ENCODE measurements at regions not wholly inside any gene's neighbourhood (a gene's known extent, or its start where the extent isn't known, plus 50 kb on each side); places are given as distances from the start of the nearest gene placed in this dataset.
A peak's percentile ranks its signal among the peaks of the same experiment; 100 is the strongest.

GRCh38 chr12:67526129-67526528 is 122.4 kb upstream of the DYRK2 start:
- Histone ChIP-seq H3K23ac (ENCODE audit: low read length) (no peak overlapping the region), H3K18ac (ENCODE audit: low read length) (no peak overlapping the region), H3K4ac (ENCODE audit: low read depth, low read length) (no peak overlapping the region), H2AFZ (ENCODE audit: insufficient read depth, low read length, poor library complexity) (no peak overlapping the region), H3K14ac (ENCODE audit: low read length) (no peak overlapping the region), H2AK5ac (ENCODE audit: low read length) (no peak overlapping the region), H3K27ac (ENCODE audit: low read depth, low read length) (no peak overlapping the region), H3K79me2 (ENCODE audit: control insufficient read depth, insufficient read depth, low read length, poor library complexity) (no peaks in the 10 kb centered on the region), H3K4me1 (ENCODE audit: control insufficient read depth in 1 of 2, insufficient read depth in 2 of 2, low read length in 2 of 2) (peaks cover 4 to 6% of the 10 kb centered on the region in 2 experiments), H4K8ac (ENCODE audit: low read depth, low read length) (no peak overlapping the region), H3K4me2 (ENCODE audit: low read length) (no peak overlapping the region), H4K12ac (ENCODE audit: low read depth, low read length) (no peak overlapping the region), H3K9ac (ENCODE audit: low read length) (no peak overlapping the region), H3K9me3 (ENCODE audit: insufficient read depth, low read depth, low read length) (no peaks in the 10 kb centered on the region), H2BK12ac (ENCODE audit: low read length) (no peak overlapping the region), H2BK120ac (ENCODE audit: insufficient read depth, low read length, poor library complexity) (no peak overlapping the region), H4K91ac (ENCODE audit: low read depth, low read length) (no peak overlapping the region), H2BK5ac (ENCODE audit: low read depth, low read length, poor library complexity) (no peak overlapping the region), H3K27me3 (ENCODE audit: insufficient read depth, low read length) (no peaks in the 10 kb centered on the region), H3K4me3 (ENCODE audit: low read depth, low read length) (no peak overlapping the region), H3K36me3 (ENCODE audit: control insufficient read depth in 1 of 2, insufficient read depth in 2 of 2, low read length in 2 of 2) (no peaks in the 10 kb centered on the region), H3K79me1 (ENCODE audit: low read length) (no peaks in the 10 kb centered on the region)
- no peak for DNase-seq

DNA sequence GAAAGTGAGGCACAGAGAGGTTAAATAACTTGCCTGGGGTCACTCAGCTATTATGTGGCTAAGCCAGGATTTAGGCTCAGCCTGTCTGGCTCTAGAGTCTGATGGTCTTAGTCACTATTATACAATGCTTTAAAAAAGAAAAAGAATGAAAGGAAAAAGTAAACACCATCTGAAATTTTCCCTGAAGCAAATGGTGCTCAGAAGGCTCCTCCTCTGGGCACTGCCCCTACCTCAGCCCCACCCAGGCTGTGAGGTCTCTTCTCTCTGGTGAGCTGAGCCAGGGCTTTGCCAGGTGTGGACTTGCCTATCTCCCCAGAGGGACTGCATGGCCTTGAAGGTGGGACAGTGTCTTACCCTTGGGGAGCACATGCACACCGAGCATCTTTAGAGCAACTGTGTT is 117.5 kb upstream of the DYRK2 start:
- H3K18ac ChIP-seq (ENCODE audit: low read length): no peak overlapping the region
- H3K23ac ChIP-seq (ENCODE audit: low read length): no peak overlapping the region
- H3K4me1 ChIP-seq (ENCODE audit: control insufficient read depth in 1 of 2, insufficient read depth in 2 of 2, low read length in 2 of 2): no peaks in the 10 kb centered on the region
- no peak overlapping the region for H3K4me3 ChIP-seq (ENCODE audit: low read depth, low read length)
- H2AK5ac ChIP-seq (ENCODE audit: low read length): no peak overlapping the region
- no peaks in the 10 kb centered on the region for H3K9me3 ChIP-seq (ENCODE audit: insufficient read depth, low read depth, low read length)
- no peak overlapping the region for H4K91ac ChIP-seq (ENCODE audit: low read depth, low read length)
- H3K14ac ChIP-seq (ENCODE audit: low read length): no peak overlapping the region
- no peak overlapping the region for H2BK120ac ChIP-seq (ENCODE audit: insufficient read depth, low read length, poor library complexity)
- no peaks in the 10 kb centered on the region for H3K79me2 ChIP-seq (ENCODE audit: control insufficient read depth, insufficient read depth, low read length, poor library complexity)
- H3K4me2 ChIP-seq (ENCODE audit: low read length): no peak overlapping the region
- H3K4ac ChIP-seq (ENCODE audit: low read depth, low read length): no peak overlapping the region
- WGBS (ENCODE audit: extremely low coverage, insufficient coverage, insufficient read length): no CpG with 5 or more reads among the region's 1 CpG
- no peak overlapping the region for H3K9ac ChIP-seq (ENCODE audit: low read length)
- H2AFZ ChIP-seq (ENCODE audit: insufficient read depth, low read length, poor library complexity): no peak overlapping the region
- DNase-seq: no peak
- no peak overlapping the region for H3K27ac ChIP-seq (ENCODE audit: low read depth, low read length)
- H3K79me1 ChIP-seq (ENCODE audit: low read length): no peaks in the 10 kb centered on the region
- H3K27me3 ChIP-seq (ENCODE audit: insufficient read depth, low read length): no peaks in the 10 kb centered on the region
- no peaks in the 10 kb centered on the region for H3K36me3 ChIP-seq (ENCODE audit: control insufficient read depth in 1 of 2, insufficient read depth in 2 of 2, low read length in 2 of 2)
- no peak overlapping the region for H4K12ac ChIP-seq (ENCODE audit: low read depth, low read length)
- H2BK12ac ChIP-seq (ENCODE audit: low read length): no peak overlapping the region
- H4K8ac ChIP-seq (ENCODE audit: low read depth, low read length): no peak overlapping the region
- no peak overlapping the region for H2BK5ac ChIP-seq (ENCODE audit: low read depth, low read length, poor library complexity)

DNA sequence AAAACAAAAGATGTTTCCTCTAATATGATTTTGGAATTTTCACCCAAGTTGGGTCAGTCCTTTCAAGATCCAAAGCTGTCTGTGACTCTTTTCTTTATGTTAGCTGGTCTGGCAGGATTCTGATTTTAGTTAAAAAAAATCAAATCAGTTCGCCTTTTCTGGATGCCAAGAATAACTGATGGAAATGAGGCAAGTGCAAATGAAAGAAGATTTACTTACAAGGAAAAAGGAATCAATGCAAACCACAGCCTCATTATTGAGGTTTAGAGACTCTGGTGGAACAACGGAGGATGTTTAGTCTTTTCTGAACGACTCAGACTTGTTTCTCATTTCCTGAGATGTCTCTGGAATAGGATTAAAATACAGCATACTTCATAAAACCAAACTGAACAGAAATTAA is 117.0 kb upstream of the DYRK2 start:
- H3K4me2 ChIP-seq (ENCODE audit: low read length): no peak overlapping the region
- H3K14ac ChIP-seq (ENCODE audit: low read length): no peak overlapping the region
- no peak overlapping the region for H3K4me3 ChIP-seq (ENCODE audit: low read depth, low read length)
- no peak overlapping the region for H4K8ac ChIP-seq (ENCODE audit: low read depth, low read length)
- H2AK5ac ChIP-seq (ENCODE audit: low read length): no peak overlapping the region
- H2AFZ ChIP-seq (ENCODE audit: insufficient read depth, low read length, poor library complexity): no peak overlapping the region
- no CpG with 5 or more reads among the region's 3 CpGs for WGBS (ENCODE audit: extremely low coverage, insufficient coverage, insufficient read length)
- no peaks in the 10 kb centered on the region for H3K79me2 ChIP-seq (ENCODE audit: control insufficient read depth, insufficient read depth, low read length, poor library complexity)
- no peak overlapping the region for H3K4ac ChIP-seq (ENCODE audit: low read depth, low read length)
- H2BK12ac ChIP-seq (ENCODE audit: low read length): no peak overlapping the region
- H4K91ac ChIP-seq (ENCODE audit: low read depth, low read length): no peak overlapping the region
- H3K9me3 ChIP-seq (ENCODE audit: insufficient read depth, low read depth, low read length): no peaks in the 10 kb centered on the region
- no peaks in the 10 kb centered on the region for H3K36me3 ChIP-seq (ENCODE audit: control insufficient read depth in 1 of 2, insufficient read depth in 2 of 2, low read length in 2 of 2)
- no peaks in the 10 kb centered on the region for H3K79me1 ChIP-seq (ENCODE audit: low read length)
- no peak overlapping the region for H2BK120ac ChIP-seq (ENCODE audit: insufficient read depth, low read length, poor library complexity)
- no peak overlapping the region for H4K12ac ChIP-seq (ENCODE audit: low read depth, low read length)
- H3K27me3 ChIP-seq (ENCODE audit: insufficient read depth, low read length): no peaks in the 10 kb centered on the region
- H3K27ac ChIP-seq (ENCODE audit: low read depth, low read length): no peak overlapping the region
- H3K18ac ChIP-seq (ENCODE audit: low read length): no peak overlapping the region
- no peak overlapping the region for H3K23ac ChIP-seq (ENCODE audit: low read length)
- DNase-seq: no peak
- H3K4me1 ChIP-seq (ENCODE audit: control insufficient read depth in 1 of 2, insufficient read depth in 2 of 2, low read length in 2 of 2): no peaks in the 10 kb centered on the region
- no peak overlapping the region for H2BK5ac ChIP-seq (ENCODE audit: low read depth, low read length, poor library complexity)
- no peak overlapping the region for H3K9ac ChIP-seq (ENCODE audit: low read length)

DNA sequence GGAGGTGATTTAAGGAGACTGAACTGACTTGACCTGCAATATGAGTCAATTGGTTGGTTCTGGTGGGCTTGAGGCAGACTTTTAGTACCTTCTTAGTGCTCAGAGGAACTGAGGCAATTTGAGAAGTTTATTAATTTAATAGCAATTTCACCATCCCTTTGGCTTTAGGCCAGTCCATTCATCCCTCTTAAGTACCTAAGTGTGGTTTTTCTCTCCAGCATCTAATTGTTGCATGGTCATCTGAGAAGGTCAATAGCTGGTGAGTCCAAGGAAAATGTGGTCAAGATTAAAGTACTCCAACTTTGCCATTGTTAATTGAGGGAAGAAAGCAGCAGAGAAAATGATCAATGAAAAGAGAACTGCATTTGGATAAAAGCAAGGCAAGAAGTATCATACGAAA is 115.4 kb upstream of the DYRK2 start:
- Histone ChIP-seq H3K79me2 (ENCODE audit: control insufficient read depth, insufficient read depth, low read length, poor library complexity) (no peaks in the 10 kb centered on the region), H2BK5ac (ENCODE audit: low read depth, low read length, poor library complexity) (no peak overlapping the region), H4K91ac (ENCODE audit: low read depth, low read length) (no peak overlapping the region), H3K4me2 (ENCODE audit: low read length) (no peak overlapping the region), H3K4ac (ENCODE audit: low read depth, low read length) (no peak overlapping the region), H2AK5ac (ENCODE audit: low read length) (no peak overlapping the region), H4K8ac (ENCODE audit: low read depth, low read length) (no peak overlapping the region), H4K12ac (ENCODE audit: low read depth, low read length) (no peak overlapping the region), H2AFZ (ENCODE audit: insufficient read depth, low read length, poor library complexity) (no peak overlapping the region), H3K18ac (ENCODE audit: low read length) (no peak overlapping the region), H3K36me3 (ENCODE audit: control insufficient read depth in 1 of 2, insufficient read depth in 2 of 2, low read length in 2 of 2) (no peaks in the 10 kb centered on the region), H3K27me3 (ENCODE audit: insufficient read depth, low read length) (no peaks in the 10 kb centered on the region), H3K14ac (ENCODE audit: low read length) (no peak overlapping the region), H2BK120ac (ENCODE audit: insufficient read depth, low read length, poor library complexity) (no peak overlapping the region), H2BK12ac (ENCODE audit: low read length) (no peak overlapping the region), H3K79me1 (ENCODE audit: low read length) (no peaks in the 10 kb centered on the region), H3K9me3 (ENCODE audit: insufficient read depth, low read depth, low read length) (no peaks in the 10 kb centered on the region), H3K9ac (ENCODE audit: low read length) (no peak overlapping the region), H3K4me1 (ENCODE audit: control insufficient read depth in 1 of 2, insufficient read depth in 2 of 2, low read length in 2 of 2) (no peaks in the 10 kb centered on the region), H3K23ac (ENCODE audit: low read length) (no peak overlapping the region), H3K4me3 (ENCODE audit: low read depth, low read length) (no peak overlapping the region), H3K27ac (ENCODE audit: low read depth, low read length) (no peak overlapping the region)
- DNase-seq: no peak
- no CpG with 5 or more reads among the region's 1 CpG for WGBS (ENCODE audit: extremely low coverage, insufficient coverage, insufficient read length)

DNA sequence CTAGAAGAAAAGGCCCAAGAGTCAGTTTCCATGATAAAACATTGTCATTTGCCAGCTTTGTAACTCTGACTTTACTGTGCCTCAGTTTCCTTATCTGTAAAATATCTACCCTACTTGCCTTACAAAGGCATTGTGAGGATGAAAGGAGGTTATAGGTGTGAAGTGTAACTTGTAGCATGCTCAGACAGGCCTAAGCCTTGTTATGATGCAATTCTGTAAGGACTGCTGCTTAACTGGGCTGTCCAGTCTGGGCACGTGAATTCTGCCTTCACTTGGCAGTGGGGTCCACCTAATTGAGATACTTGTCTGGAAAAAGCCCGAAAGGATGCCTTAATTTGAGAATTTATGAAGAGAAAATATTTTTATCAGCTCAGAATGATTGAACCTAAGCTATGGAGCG is 114.5 kb upstream of the DYRK2 start:
- H3K4ac ChIP-seq (ENCODE audit: low read depth, low read length): no peak overlapping the region
- no CpG with 5 or more reads among the region's 3 CpGs for WGBS (ENCODE audit: extremely low coverage, insufficient coverage, insufficient read length)

More for the DNA sequence above, 114.5 kb upstream of the DYRK2 start:
- no peaks in the 10 kb centered on the region for H3K79me2 ChIP-seq (ENCODE audit: control insufficient read depth, insufficient read depth, low read length, poor library complexity)
- no peak overlapping the region for H3K23ac ChIP-seq (ENCODE audit: low read length)
- H3K36me3 ChIP-seq (ENCODE audit: control insufficient read depth in 1 of 2, insufficient read depth in 2 of 2, low read length in 2 of 2): no peaks in the 10 kb centered on the region
- H3K9ac ChIP-seq (ENCODE audit: low read length): no peak overlapping the region
- no peaks in the 10 kb centered on the region for H3K79me1 ChIP-seq (ENCODE audit: low read length)
- no peak overlapping the region for H4K91ac ChIP-seq (ENCODE audit: low read depth, low read length)
- H3K4me3 ChIP-seq (ENCODE audit: low read depth, low read length): no peak overlapping the region
- H2BK12ac ChIP-seq (ENCODE audit: low read length): no peak overlapping the region
- H3K18ac ChIP-seq (ENCODE audit: low read length): no peak overlapping the region
- H2AK5ac ChIP-seq (ENCODE audit: low read length): no peak overlapping the region
- DNase-seq: peak in 1 of 2 donors; percentile 8
- H3K14ac ChIP-seq (ENCODE audit: low read length): no peak overlapping the region
- no peak overlapping the region for H2AFZ ChIP-seq (ENCODE audit: insufficient read depth, low read length, poor library complexity)
- no peak overlapping the region for H3K4me2 ChIP-seq (ENCODE audit: low read length)
- H3K27me3 ChIP-seq (ENCODE audit: insufficient read depth, low read length): no peaks in the 10 kb centered on the region
- H3K9me3 ChIP-seq (ENCODE audit: insufficient read depth, low read depth, low read length): no peaks in the 10 kb centered on the region
- H3K27ac ChIP-seq (ENCODE audit: low read depth, low read length): no peak overlapping the region
- H4K12ac ChIP-seq (ENCODE audit: low read depth, low read length): no peak overlapping the region
- no peak overlapping the region for H4K8ac ChIP-seq (ENCODE audit: low read depth, low read length)
- H2BK120ac ChIP-seq (ENCODE audit: insufficient read depth, low read length, poor library complexity): no peak overlapping the region
- H3K4me1 ChIP-seq (ENCODE audit: control insufficient read depth in 1 of 2, insufficient read depth in 2 of 2, low read length in 2 of 2): no peaks in the 10 kb centered on the region
- no peak overlapping the region for H2BK5ac ChIP-seq (ENCODE audit: low read depth, low read length, poor library complexity)
